HepG2 (cell line): ENCODE measurements at regions not wholly inside any gene's neighbourhood (a gene's known extent, or its start where the extent isn't known, plus 50 kb on each side); places are given as distances from the start of the nearest gene placed in this dataset.

ENCODE experiments used
- ATAC-seq: fragments of 200-7000 bp; cut with Tn5 transposase; 3 replicates; pipeline ENCODE4 v1.9.1; 2020; ENCODE audit warnings: mild to moderate bottlenecking, moderate library complexity
- BruUV-seq: library from RNA; stranded (reverse); fragments of 400-500 nt; replicated peaks from 2 replicates; lab custom pipeline; 2021; lab: Mats Ljungman, UMichigan
- CTCF ChIA-PET: fragments of 300-600 bp; formaldehyde crosslinking; extraction: SDS; loops from one replicate; lab custom pipeline; 2021; ENCODE audit warnings: low total read pairs, inconsistent platforms, low intra/inter-chr PET ratio; lab: Yijun Ruan, JAX
- POLR2A ChIA-PET: fragments of 350-600 bp; sonication (Branson Sonifier 250); formaldehyde crosslinking; loops from one replicate; lab custom pipeline; 2020; ENCODE audit warnings: antibody characterized with exemption, inconsistent platforms; lab: Yijun Ruan, JAX
- DNase-seq: peaks from one replicate; pipeline ENCODE4 v3.0.0-alpha.2; 2015; ENCODE audit warnings: low spot score
- FAIRE-seq: peaks from 3 replicates; lab custom pipeline; 2011; peaks lifted over from hg19 to GRCh38; lab: Jason Lieb, UNC
- H2AFZ ChIP-seq: one replicate; pipeline ENCODE4 v1.6.1; 2011; ENCODE audit warnings: low read length, inconsistent platforms
- H3K27ac ChIP-seq: fragments of 300-600 bp; 3 replicates; pipeline ENCODE4 v1.8.0; 2011; ENCODE audit warnings: mixed run types, mild to moderate bottlenecking, mixed read lengths, low read length, inconsistent platforms; ENCODE audit not compliant: insufficient read depth; ENCODE audit errors: extremely low read length
- H3K27me3 ChIP-seq, 2 experiments: fragments of 200-600 bp in 1 of 2; 2 replicates in 1 of 2; 3 replicates in 1 of 2; pipeline versions ENCODE4 v1.6.0 to v1.8.0; 2011; ENCODE audit warnings: low read length in 2 of 2, mild to moderate bottlenecking in 2 of 2, moderate library complexity in 2 of 2, inconsistent platforms in 1 of 2; ENCODE audit not compliant: insufficient read depth in 2 of 2, control insufficient read depth in 1 of 2
- H3K36me3 ChIP-seq, 2 experiments: fragments of 200-600 bp in 1 of 2; replicated peaks in 1 of 2; 2 replicates in 1 of 2; 3 replicates in 1 of 2; pipeline versions ENCODE4 v1.5.1 to v1.8.0; 2011; ENCODE audit warnings: low read length in 2 of 2, inconsistent platforms in 1 of 2; ENCODE audit not compliant: insufficient read depth in 2 of 2, control insufficient read depth in 1 of 2
- H3K4me1 ChIP-seq: 2 replicates; pipeline ENCODE4 v1.5.1; 2012; ENCODE audit warnings: low read length, inconsistent platforms; ENCODE audit not compliant: insufficient read depth
- H3K4me2 ChIP-seq: 2 replicates; pipeline ENCODE4 v1.6.0; 2011; ENCODE audit warnings: low read depth, low read length, inconsistent platforms
- H3K4me3 ChIP-seq, 3 experiments: fragments of 200-600 bp in 1 of 3; sonication (generic), shearing (Covaris generic) in 1 of 3; replicated peaks in 1 of 3; 2 replicates each; pipeline ENCODE4 v1.5.1; 2011 to 2016; ENCODE audit warnings: low read length in 3 of 3, inconsistent platforms in 2 of 3, low read depth in 2 of 3, mild to moderate bottlenecking in 2 of 3, control low read depth in 1 of 3, mixed read lengths in 1 of 3; ENCODE audit not compliant: insufficient read depth in 1 of 3
- H3K79me2 ChIP-seq: one replicate; pipeline ENCODE4 v1.6.1; 2011; ENCODE audit warnings: low read length, inconsistent platforms; ENCODE audit not compliant: insufficient read depth
- H3K9ac ChIP-seq: 2 replicates; pipeline ENCODE4 v1.6.0; 2011; ENCODE audit warnings: mild to moderate bottlenecking, low read depth, low read length, inconsistent platforms; ENCODE audit not compliant: insufficient read depth
- H3K9me3 ChIP-seq: 2 replicates; pipeline ENCODE4 v1.5.1; 2012; ENCODE audit warnings: mild to moderate bottlenecking, low read length
- H4K20me1 ChIP-seq: 2 replicates; pipeline ENCODE4 v1.6.0; 2011; ENCODE audit warnings: inconsistent platforms, mild to moderate bottlenecking, low read length, moderate library complexity; ENCODE audit not compliant: insufficient read depth
- CCAR2 ChIP-seq: fragments of 200-400 bp; formaldehyde crosslinking; optimal IDR thresholded peaks from 2 replicates; pipeline ENCODE3; 2018; ENCODE audit warnings: low read depth, mild to moderate bottlenecking, low read length, moderate library complexity
- DNMT1 ChIP-seq: sonication (generic); formaldehyde crosslinking; IDR thresholded peaks from 2 replicates; pipeline ENCODE4 v1.5.1; 2020; ENCODE audit warnings: mild to moderate bottlenecking, missing genetic modification reagents
- GFI1 ChIP-seq: sonication (generic); formaldehyde crosslinking; IDR thresholded peaks from 2 replicates; pipeline ENCODE4 v1.5.0; 2020; ENCODE audit warnings: missing genetic modification reagents, mild to moderate bottlenecking, borderline replicate concordance
- GTF2F1 ChIP-seq: fragments of 150-350 bp; IDR thresholded peaks from 2 replicates; pipeline ENCODE4 v1.6.1; 2014; ENCODE audit warnings: low read length
- HCFC1 ChIP-seq: fragments of 150-350 bp; IDR thresholded peaks from 2 replicates; pipeline ENCODE4 v1.6.1; 2014; ENCODE audit warnings: low read depth, low read length
- HDAC1 ChIP-seq: sonication (generic); formaldehyde crosslinking; IDR thresholded peaks from 2 replicates; pipeline ENCODE4 v1.5.1; 2020; ENCODE audit warnings: mild to moderate bottlenecking, missing genetic modification reagents
- HOXA7 ChIP-seq: sonication (generic); formaldehyde crosslinking; IDR thresholded peaks from 2 replicates; pipeline ENCODE4 v1.8.1; 2022; ENCODE audit warnings: mild to moderate bottlenecking, missing genetic modification reagents, moderate library complexity
- KLF12 ChIP-seq: sonication (generic); formaldehyde crosslinking; IDR thresholded peaks from 2 replicates; pipeline ENCODE4 v1.4.0; 2020; ENCODE audit warnings: missing genetic modification reagents, borderline replicate concordance
- KLF9 ChIP-seq: IDR thresholded peaks from 2 replicates; pipeline ENCODE4 v1.6.1; 2016; ENCODE audit warnings: low read depth
- MAFK ChIP-seq, 2 experiments: IDR thresholded peaks in 1 of 2; conservative IDR thresholded peaks in 1 of 2; 2 replicates each; pipeline ENCODE4 v1.6.1; 2011; ENCODE audit warnings: improper control_type of control experiment in 2 of 2, low read length in 2 of 2
- MED8 ChIP-seq: sonication (generic); formaldehyde crosslinking; IDR thresholded peaks from 2 replicates; pipeline ENCODE4 v1.8.1; 2023; ENCODE audit warnings: mild to moderate bottlenecking, missing genetic modification reagents; ENCODE audit not compliant: insufficient replicate concordance
- MXD1 ChIP-seq: sonication (generic); formaldehyde crosslinking; IDR thresholded peaks from 2 replicates; pipeline ENCODE4 v1.4.0; 2020; ENCODE audit warnings: mild to moderate bottlenecking, missing genetic modification reagents
- PHF8 ChIP-seq: sonication (generic); formaldehyde crosslinking; IDR thresholded peaks from 2 replicates; pipeline ENCODE4 v1.5.0; 2020; ENCODE audit warnings: missing genetic modification reagents
- RAD21 ChIP-seq: fragments of 450-650 bp; formaldehyde crosslinking; IDR thresholded peaks from 2 replicates; pipeline ENCODE4 v1.5.0; 2020; ENCODE audit warnings: mild to moderate bottlenecking
- RBM39 ChIP-seq: fragments of 200-400 bp; formaldehyde crosslinking; IDR thresholded peaks from one replicate; pipeline ENCODE4 v1.6.1; 2018; ENCODE audit warnings: antibody characterized with exemption, mild to moderate bottlenecking, low read depth, low read length; ENCODE audit not compliant: poor library complexity, severe bottlenecking
- SCMH1 ChIP-seq: sonication (generic); formaldehyde crosslinking; IDR thresholded peaks from 2 replicates; pipeline ENCODE4 v1.9.0; 2021; ENCODE audit warnings: missing genetic modification reagents, mild to moderate bottlenecking, borderline replicate concordance
- SRF ChIP-seq: IDR thresholded peaks from 2 replicates; pipeline ENCODE4 v1.6.1; 2011; ENCODE audit warnings: mild to moderate bottlenecking, low read depth, low read length, moderate library complexity
- SRSF4 ChIP-seq: fragments of 200-400 bp; formaldehyde crosslinking; IDR thresholded peaks from one replicate; pipeline ENCODE4 v1.6.1; 2018; ENCODE audit warnings: mild to moderate bottlenecking, low read depth, low read length, moderate library complexity; ENCODE audit not compliant: poor library complexity, severe bottlenecking
- ZBTB3 ChIP-seq: sonication (generic); formaldehyde crosslinking; IDR thresholded peaks from 2 replicates; pipeline ENCODE4 v1.4.0; 2020; ENCODE audit warnings: low read depth, mild to moderate bottlenecking, moderate library complexity, missing genetic modification reagents, borderline replicate concordance
- ZBTB7A ChIP-seq: sonication (generic); formaldehyde crosslinking; IDR thresholded peaks from 2 replicates; pipeline ENCODE4 v1.8.0; 2022; ENCODE audit warnings: mild to moderate bottlenecking, missing genetic modification reagents
- ZFYVE20 ChIP-seq: sonication (generic); formaldehyde crosslinking; IDR thresholded peaks from 2 replicates; pipeline ENCODE4 v1.8.0; 2023; ENCODE audit warnings: low read depth, mild to moderate bottlenecking, moderate library complexity, missing genetic modification reagents, borderline replicate concordance
- ZNF20 ChIP-seq: sonication (generic); formaldehyde crosslinking; IDR thresholded peaks from 2 replicates; pipeline ENCODE4 v1.4.0; 2020; ENCODE audit warnings: mild to moderate bottlenecking, moderate library complexity, missing genetic modification reagents
- ZNF274 ChIP-seq: sonication (generic); formaldehyde crosslinking; IDR thresholded peaks from 2 replicates; pipeline ENCODE4 v1.5.1; 2020; ENCODE audit warnings: mild to moderate bottlenecking, missing genetic modification reagents
- WGBS: methylation state at CpG from one replicate; pipeline ENCODE4 v1.1.6; 2017; ENCODE audit warnings: low lambda C conversion rate; 5-methylcytosine and 5-hydroxymethylcytosine counted together
- in situ Hi-C: cut with HindIII; loops from 2 replicates; pipeline ENCODE4 v1.10.0; 2017; ENCODE audit warnings: low pct_unique_long_range_greater_than_20kb; ENCODE audit not compliant: extremely low pct_ligation_motif_present
- intact Hi-C: fragments of 100-400 bp; cut with micrococcal nuclease; formaldehyde crosslinking; loops from one replicate; pipeline ENCODE4 v1.10.0; 2022; ENCODE audit not compliant: unreplicated experiment

GRCh38 chr21:31471865-31472264, 127.8 kb upstream of the TIAM1 start:
- H3K9ac ChIP-seq, result no peak overlapping the region

GRCh38 chr21:31470896-31471694, 127.0 kb upstream of the TIAM1 start:
- no peak for ATAC-seq
- FAIRE-seq, result no peak
- Histone ChIP-seq H3K4me1 (no peaks in the 10 kb centered on the region), H3K79me2 (no peaks in the 10 kb centered on the region), H3K27ac (no peak overlapping the region), H4K20me1 (no peaks in the 10 kb centered on the region), H3K4me3 (no peak overlapping the region), H3K9ac (no peak overlapping the region), H3K27me3 (no peaks in the 10 kb centered on the region), H3K36me3 (no peaks in the 10 kb centered on the region), H2AFZ (no peak overlapping the region), H3K4me2 (no peak overlapping the region), H3K9me3 (no peaks in the 10 kb centered on the region)
- in situ Hi-C loops, result no loop called here
- no TSS peak for BruUV-seq
- intact Hi-C loops, result no loop called here
- 57% methylated on average over 11 of the region's 19 CpGs for WGBS
- ChIA-PET CTCF (no interaction called here), POLR2A (no interaction called here)
- no peak for DNase-seq
- TF ChIP-seq ZNF274 (CRISPR knock-in tag) (no peak), HOXA7 (CRISPR knock-in tag) (no peak), MAFK (conservative IDR thresholded peaks at IDR 0.05 in 1 of 2, IDR thresholded peaks at IDR 0.05 in 1 of 2; ENCODE audit: low read length in 2 of 2) (no peak), HCFC1 (no peak), SCMH1 (CRISPR knock-in tag) (no peak), HDAC1 (CRISPR knock-in tag) (no peak), ZBTB3 (CRISPR knock-in tag) (no peak), GFI1 (CRISPR knock-in tag) (no peak), PHF8 (CRISPR knock-in tag) (no peak), CCAR2 (no peak), ZNF20 (CRISPR knock-in tag) (no peak), KLF9 (CRISPR knock-in tag) (no peak), DNMT1 (no peak), GTF2F1 (no peak), SRF (no peak), MED8 (CRISPR knock-in tag) (no peak), SRSF4 (no peak), RAD21 (CRISPR knock-in tag) (no peak), MXD1 (CRISPR knock-in tag) (no peak)

More at GRCh38 chr21:31471865-31472264, 127.8 kb upstream of the TIAM1 start:
- TF ChIP-seq ZFYVE20 (CRISPR knock-in tag) (no peak), RBM39 (no peak), ZBTB7A (no peak), KLF12 (CRISPR knock-in tag) (no peak)
- no peak overlapping the region for H3K4me2 ChIP-seq
- no peak for FAIRE-seq
- in situ Hi-C loops (no loop called here), intact Hi-C loops (no loop called here)
- H3K4me1 ChIP-seq, result no peaks in the 10 kb centered on the region
- WGBS, result 56% methylated on average over 3 of the region's 4 CpGs
- H4K20me1 ChIP-seq, result no peaks in the 10 kb centered on the region
- no peak for DNase-seq
- no peaks in the 10 kb centered on the region for H3K36me3 ChIP-seq
- H3K27me3 ChIP-seq, result no peaks in the 10 kb centered on the region
- ChIA-PET CTCF (no interaction called here), POLR2A (no interaction called here)
- BruUV-seq, result no TSS peak
- no peaks in the 10 kb centered on the region for H3K9me3 ChIP-seq
- H2AFZ ChIP-seq, result no peak overlapping the region
- H3K4me3 ChIP-seq, result no peak overlapping the region
- ATAC-seq, result no peak
- no peaks in the 10 kb centered on the region for H3K79me2 ChIP-seq
- H3K27ac ChIP-seq, result no peak overlapping the region
